ENCODE measurements at regions not wholly inside any gene's neighbourhood (a gene's known extent, or its start where the extent isn't known, plus 50 kb on each side); places are given as distances from the start of the nearest gene placed in this dataset.

DNA sequence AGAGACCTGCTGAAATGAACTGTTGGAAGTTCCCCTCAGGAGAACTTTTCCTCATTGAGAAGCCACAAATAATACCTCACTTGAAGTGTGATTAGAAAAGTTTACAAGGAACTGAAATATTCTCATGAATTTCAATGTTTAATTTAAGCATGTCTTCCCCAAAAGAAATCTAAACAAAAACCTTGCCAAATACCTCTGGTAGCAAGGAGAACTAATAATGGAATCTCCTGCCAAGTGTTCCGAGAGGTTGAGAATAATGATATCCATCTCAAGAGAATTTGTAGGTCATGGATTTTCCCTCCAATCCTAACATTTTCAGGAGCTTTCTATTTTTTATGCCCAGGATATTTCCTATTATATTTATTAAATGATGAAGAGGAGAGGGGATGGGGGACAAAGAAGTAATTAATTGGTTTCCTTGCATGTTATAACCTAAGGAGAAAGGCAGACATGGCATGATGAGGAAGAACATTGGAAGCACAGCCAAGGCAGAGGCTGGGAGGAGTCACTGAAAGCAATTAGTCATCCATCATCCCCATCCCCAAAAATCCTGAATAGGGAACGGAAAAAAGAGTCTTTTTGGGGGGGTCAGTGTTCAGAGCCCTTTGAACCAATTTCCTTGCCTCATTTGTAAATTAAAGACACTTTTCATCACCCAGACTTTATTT is 93.6 kb upstream of the IL6 start:
- in situ Hi-C loops (cut with HindIII; ENCODE audit: low pct_unique_long_range_greater_than_20kb, low sequenced_read_pairs): no loop called here
- DNase-seq (ENCODE audit: low read depth, low spot score): no peak

DNA sequence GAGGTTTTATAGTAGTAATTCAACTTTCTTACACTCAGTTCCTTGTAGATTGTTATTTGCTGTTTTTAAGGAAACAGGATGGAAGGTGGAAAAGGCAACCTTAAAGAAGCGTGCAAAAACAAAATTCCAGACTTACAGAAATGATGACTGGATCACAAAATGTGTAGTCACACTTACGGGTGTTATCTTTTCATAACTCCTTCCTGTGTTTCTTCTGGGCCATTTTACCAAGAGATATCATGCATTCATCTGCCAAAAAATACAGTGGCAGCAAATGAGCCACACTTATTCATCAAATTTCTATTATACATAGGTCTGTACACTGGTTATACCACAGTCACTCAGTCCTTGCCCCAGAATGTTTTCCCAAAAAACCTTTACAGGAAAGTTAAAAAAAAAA is 94.3 kb upstream of the IL6 start:
- in situ Hi-C loops (cut with HindIII; ENCODE audit: low pct_unique_long_range_greater_than_20kb, low sequenced_read_pairs): no loop called here
- no peak for DNase-seq (ENCODE audit: low read depth, low spot score)

- DNase-seq (ENCODE audit: low read depth, low spot score): no peak
- in situ Hi-C loops (cut with HindIII; ENCODE audit: low pct_unique_long_range_greater_than_20kb, low sequenced_read_pairs): no loop called here
Measured at GRCh38 chr7:22631730-22632129, 95.3 kb upstream of the IL6 start.

- no peak for DNase-seq (ENCODE audit: low read depth, low spot score)
- in situ Hi-C loops (cut with HindIII; ENCODE audit: low pct_unique_long_range_greater_than_20kb, low sequenced_read_pairs): no loop called here
Measured at GRCh38 chr7:22630069-22630468, 96.9 kb upstream of the IL6 start.

DNA sequence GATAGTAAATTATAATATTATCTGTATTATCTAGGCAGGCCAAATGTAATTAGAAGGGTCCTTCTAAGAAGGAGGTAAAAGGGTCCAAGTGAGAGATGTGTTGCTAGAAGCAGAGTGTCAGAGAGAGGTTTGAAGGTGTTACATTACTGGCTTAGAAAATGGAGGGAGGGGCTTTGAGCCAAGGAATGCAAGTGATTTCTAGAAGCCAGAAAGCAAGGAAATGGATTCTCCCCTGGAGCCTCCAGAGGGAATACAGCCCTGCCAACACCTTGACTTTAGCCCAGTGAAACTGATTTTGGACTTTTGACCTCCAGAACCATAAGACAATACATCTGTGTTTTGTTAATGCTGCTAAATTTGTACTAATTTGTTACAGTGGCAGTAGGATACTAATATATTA is 97.9 kb upstream of the IL6 start:
- in situ Hi-C loops (cut with HindIII; ENCODE audit: low pct_unique_long_range_greater_than_20kb, low sequenced_read_pairs): no loop called here

DNA sequence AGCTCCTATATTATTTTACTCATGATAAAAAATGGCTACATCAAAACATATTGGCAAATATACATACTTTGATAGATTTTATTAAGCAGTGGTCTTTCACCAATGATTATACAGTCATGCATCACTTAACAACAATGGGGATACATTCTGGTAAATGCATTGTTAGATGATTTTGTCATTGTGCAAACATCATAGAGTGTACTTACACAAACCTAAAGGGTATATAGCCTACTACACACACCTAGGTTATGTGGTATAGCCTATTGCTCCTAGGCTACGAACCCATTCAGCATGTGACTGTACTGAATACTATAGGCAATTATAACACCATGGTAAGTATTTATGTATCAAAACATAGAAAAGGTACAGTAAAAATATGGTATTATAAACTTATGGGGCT is 98.9 kb upstream of the IL6 start:
- DNase-seq (ENCODE audit: low read depth, low spot score): no peak
- in situ Hi-C loops (cut with HindIII; ENCODE audit: low pct_unique_long_range_greater_than_20kb, low sequenced_read_pairs): no loop called here

More for the DNA sequence above, 97.9 kb upstream of the IL6 start:
- no peak for DNase-seq (ENCODE audit: low read depth, low spot score)

- in situ Hi-C loops (cut with HindIII; ENCODE audit: low pct_unique_long_range_greater_than_20kb, low sequenced_read_pairs): no loop called here
- no peak for DNase-seq (ENCODE audit: low read depth, low spot score)
Measured at GRCh38 chr7:22627136-22627535, 99.9 kb upstream of the IL6 start.

DNA sequence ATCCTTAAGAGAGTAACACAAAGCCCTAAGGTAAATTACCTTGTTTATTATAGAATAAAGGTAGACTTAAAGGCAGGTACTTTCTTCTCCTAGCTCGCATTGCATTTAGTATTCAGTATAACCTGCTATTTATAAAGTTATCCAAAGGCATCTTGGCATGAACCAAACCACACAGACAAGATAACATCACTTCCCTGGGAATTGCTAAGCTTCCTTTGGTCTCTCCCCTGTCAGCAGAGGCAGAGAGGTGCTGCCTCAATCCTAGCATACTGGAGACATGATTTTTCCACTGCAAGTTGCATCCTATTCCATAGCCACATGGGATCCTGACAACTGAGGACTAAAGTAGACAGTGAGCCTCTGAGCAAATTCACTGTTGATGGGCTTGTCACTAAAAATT is 101.7 kb upstream of the IL6 start:
- DNase-seq (ENCODE audit: low read depth, low spot score): no peak
- in situ Hi-C loops (cut with HindIII; ENCODE audit: low pct_unique_long_range_greater_than_20kb, low sequenced_read_pairs): no loop called here

- in situ Hi-C loops (cut with HindIII; ENCODE audit: low pct_unique_long_range_greater_than_20kb, low sequenced_read_pairs): no loop called here
- no peak for DNase-seq (ENCODE audit: low read depth, low spot score)
Measured at GRCh38 chr7:22624781-22625180, 102.2 kb upstream of the IL6 start.

DNA sequence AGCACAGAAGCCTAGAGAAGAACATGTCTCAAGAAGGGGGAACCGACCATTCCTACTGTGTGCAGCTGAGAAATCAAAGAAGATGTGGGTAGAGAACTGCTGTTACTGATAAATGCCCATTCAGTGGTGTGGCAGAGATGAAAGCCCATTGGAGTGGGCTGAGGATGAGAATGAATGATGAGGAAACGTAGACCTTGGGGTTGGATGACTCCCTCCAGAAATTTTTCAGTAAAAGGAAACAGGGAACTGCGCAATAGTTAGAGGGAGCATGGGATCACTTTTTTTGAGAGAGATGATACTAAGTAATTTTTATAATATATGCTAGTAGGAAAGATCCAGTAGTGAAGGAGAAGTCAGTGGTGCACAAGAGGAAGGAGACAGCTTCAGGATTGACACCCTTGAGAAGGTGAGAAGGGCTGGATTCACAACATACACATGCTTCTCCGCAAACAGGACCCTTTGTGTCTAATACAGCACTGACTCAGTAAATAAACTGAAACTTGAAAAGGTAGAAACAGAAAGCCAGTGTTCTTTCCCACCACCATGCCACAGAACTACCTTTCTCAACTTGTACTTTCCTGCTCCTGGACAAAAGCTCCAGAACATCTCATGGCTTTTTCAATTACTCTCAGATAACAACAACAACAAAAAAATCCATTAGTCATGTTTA is 104.7 kb upstream of the IL6 start:
- in situ Hi-C loops (cut with HindIII; ENCODE audit: low pct_unique_long_range_greater_than_20kb, low sequenced_read_pairs): no loop called here
- DNase-seq (ENCODE audit: low read depth, low spot score): peak; percentile 7

DNA sequence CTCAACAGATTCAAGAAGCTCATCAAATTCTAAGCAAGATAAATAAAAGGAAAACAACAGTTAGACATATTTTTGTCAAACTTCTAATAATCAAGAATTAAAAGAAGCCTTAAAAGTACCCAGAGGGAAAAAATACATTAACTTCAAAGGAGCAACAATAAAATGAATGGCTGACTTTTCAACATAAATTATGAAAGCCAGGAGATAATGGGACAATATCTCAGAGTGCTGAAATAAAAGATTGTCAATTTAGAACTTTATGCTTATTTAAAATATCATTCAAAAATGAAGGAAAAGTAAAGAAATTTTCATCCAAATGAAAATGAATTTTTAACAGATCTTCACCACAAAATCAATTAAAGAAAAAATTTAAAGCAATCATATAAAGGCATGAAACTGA is 108.5 kb upstream of the IL6 start:
- no peak for DNase-seq (ENCODE audit: low read depth, low spot score)
- in situ Hi-C loops (cut with HindIII; ENCODE audit: low pct_unique_long_range_greater_than_20kb, low sequenced_read_pairs): no loop called here

GRCh38 chr7:22617166-22617565 is 109.8 kb upstream of the IL6 start:
- DNase-seq (ENCODE audit: low read depth, low spot score): no peak
- in situ Hi-C loops (cut with HindIII; ENCODE audit: low pct_unique_long_range_greater_than_20kb, low sequenced_read_pairs): no loop called here

DNA sequence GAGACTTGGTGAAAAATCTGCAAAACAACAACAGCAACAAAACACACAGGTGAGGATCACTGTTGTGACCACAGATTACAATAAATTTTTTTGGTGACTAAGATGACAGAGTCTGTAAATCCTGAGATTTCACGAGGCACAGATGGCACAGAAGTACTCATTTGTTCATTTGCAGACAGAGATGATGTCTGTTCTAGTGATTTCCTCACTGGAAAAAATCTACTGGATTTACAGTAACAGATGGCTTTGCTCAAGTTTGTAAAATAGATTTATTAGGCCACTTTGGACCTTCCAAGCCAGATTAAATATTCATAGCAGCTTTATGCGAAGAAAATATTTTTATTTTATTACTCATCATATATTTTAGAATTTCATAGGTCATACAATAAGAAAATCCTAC is 113.5 kb upstream of the IL6 start:
- in situ Hi-C loops (cut with HindIII; ENCODE audit: low pct_unique_long_range_greater_than_20kb, low sequenced_read_pairs): no loop called here
- DNase-seq (ENCODE audit: low read depth, low spot score): no peak

DNA sequence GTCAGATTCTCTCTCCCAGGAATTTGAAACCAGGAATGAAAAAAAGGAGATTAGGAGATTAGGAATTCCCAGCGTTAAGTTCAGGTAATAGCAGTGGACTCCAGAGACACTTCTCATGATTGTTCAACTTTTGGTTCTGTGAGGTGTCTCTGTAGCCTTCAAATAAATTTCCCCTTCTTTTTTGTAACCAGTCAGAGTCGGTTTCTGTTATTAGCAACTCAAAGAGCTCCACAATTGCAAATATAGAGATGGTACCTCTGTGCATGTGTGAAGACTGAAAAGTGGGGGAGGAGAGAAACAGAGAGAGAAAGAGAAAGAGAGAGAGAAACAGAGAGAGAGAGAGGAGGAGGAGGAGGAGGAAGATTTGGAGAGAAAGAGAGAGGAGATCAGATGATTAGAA is 112.8 kb upstream of the STEAP1B start:
- in situ Hi-C loops (cut with HindIII; ENCODE audit: low pct_unique_long_range_greater_than_20kb, low sequenced_read_pairs): no loop called here
- DNase-seq (ENCODE audit: low read depth, low spot score): no peak

DNA sequence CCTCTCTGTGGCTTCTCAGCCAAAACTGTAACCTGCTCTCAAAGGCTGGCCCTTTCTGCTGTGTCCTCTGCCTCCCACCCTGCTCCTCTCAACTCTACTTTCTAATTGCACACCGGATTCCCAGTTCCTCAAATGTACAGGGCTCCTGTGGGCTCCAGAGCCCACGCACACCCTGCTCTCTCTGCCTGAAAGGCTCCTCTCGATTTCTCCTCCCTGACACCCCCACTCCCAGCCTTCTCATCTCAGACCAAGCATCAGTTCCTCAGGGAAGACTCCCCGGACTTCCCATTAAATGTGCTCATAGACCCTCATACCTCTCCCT is 111.7 kb upstream of the STEAP1B start:
- DNase-seq (ENCODE audit: low read depth, low spot score): no peak
- in situ Hi-C loops (cut with HindIII; ENCODE audit: low pct_unique_long_range_greater_than_20kb, low sequenced_read_pairs): no loop called here

DNA sequence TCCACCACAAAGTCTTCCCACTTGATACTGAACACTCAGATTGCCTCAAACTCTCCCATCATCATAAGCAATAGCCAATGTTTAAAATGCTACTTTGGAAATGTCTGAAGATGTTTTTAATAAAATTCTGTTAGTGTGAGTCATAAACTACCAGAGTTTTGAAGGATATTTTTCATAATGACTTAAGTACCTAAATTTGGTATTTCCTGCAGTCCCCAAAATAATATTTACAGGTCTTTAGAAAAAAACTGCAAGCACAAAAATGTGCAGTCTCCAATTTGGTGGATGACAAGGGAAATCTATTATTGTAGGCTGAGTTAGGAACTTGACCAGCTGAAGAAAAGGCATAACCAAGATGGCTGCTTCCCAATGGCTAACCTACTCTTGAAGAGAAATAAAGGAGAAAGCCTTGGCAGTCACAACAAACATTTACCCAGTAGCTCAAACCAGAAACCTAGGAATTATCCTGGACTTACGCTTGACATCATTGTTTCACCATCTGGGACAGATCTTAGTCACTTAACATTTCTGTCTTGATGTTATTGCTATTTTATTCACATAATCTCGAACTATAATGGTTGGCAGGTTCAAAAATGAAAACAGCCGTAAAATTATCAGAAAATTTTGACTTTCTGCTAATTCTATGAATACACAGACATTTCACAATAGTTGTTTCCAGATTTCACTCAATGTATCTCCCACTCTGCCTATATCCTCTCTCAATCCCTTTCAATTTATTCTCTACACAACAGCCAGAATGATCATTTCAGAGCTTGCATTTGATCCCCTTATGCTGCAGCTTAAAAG is 111.2 kb upstream of the STEAP1B start:
- in situ Hi-C loops (cut with HindIII; ENCODE audit: low pct_unique_long_range_greater_than_20kb, low sequenced_read_pairs): no loop called here

DNA sequence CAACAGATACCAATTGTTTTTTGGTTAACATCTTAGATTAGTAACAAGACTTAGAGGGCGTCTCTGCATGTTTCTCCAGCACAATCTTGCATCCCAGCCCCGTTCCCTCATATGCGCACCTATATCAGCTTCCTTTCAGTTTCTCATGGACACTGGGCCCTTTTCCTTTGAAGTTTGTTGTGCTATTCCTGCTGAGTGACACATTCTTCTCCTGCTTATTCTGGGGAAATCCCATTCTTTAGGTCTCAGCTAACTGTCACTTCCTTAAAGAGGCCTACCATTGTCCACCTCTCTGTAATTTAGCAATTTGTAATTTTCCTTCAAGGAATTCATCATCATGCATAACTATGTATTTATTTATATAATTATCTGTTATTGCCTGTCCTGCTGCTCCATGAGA is 110.3 kb upstream of the STEAP1B start:
- DNase-seq (ENCODE audit: low read depth, low spot score): no peak
- in situ Hi-C loops (cut with HindIII; ENCODE audit: low pct_unique_long_range_greater_than_20kb, low sequenced_read_pairs): no loop called here

More for the DNA sequence above, 111.2 kb upstream of the STEAP1B start:
- DNase-seq (ENCODE audit: low read depth, low spot score): no peak

DNA sequence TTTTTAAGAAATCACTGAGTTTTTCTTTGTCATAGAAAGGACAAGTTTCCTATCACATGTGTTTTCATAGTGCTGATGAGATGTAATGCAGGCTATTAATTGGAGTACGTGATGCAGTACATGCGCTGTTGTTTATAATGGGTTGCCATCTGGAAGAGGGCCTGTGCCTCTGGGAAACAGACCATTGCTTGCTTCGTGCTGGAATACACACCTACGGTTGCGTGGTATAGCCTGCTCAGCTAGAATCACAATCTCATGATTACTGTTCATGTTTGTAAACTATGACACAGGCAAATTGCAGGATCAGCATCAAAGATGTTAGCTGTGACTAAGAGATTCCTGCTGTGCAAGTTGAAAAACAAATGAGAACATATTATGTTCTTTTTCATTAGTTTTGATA is 107.2 kb upstream of the STEAP1B start:
- DNase-seq (ENCODE audit: low read depth, low spot score): no peak
- in situ Hi-C loops (cut with HindIII; ENCODE audit: low pct_unique_long_range_greater_than_20kb, low sequenced_read_pairs): no loop called here

DNA sequence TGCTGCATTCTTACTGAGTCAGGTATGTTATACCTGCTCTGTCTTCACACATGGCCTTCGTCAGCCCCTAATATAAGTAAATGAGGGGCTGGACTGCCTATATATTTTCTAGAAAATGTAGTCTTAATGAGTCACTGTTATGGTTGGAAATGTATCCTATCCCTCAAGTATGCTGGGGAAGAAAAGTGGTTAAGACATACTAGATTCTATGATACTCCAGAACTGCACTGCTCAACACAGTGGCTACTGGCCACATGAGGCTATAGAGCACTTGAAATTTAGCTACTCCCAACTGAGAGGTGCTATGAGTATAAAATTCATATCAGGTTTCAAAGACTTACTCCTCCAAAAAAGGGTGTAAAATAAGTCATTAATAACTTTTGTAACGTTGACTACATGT is 104.3 kb upstream of the STEAP1B start:
- in situ Hi-C loops (cut with HindIII; ENCODE audit: low pct_unique_long_range_greater_than_20kb, low sequenced_read_pairs): no loop called here
- DNase-seq (ENCODE audit: low read depth, low spot score): no peak

Data from SK-MEL-5 (cell line).